Karpas-422 (cell line): ENCODE measurements at regions not wholly inside any gene's neighbourhood (a gene's known extent, or its start where the extent isn't known, plus 50 kb on each side); places are given as distances from the start of the nearest gene placed in this dataset.

Experiments
- DNase-seq: peaks from one replicate; pipeline ENCODE4 v3.0.0-alpha.2; 2015
- H2AFZ ChIP-seq: fragments of 200-600 bp; sonication (generic); 2 replicates; pipeline ENCODE4 v1.6.1; 2014; ENCODE audit warnings: antibody characterized with exemption, low read length, mixed read lengths
- H3K27ac ChIP-seq: fragments of 200-600 bp; sonication (generic); 2 replicates; pipeline ENCODE4 v1.5.1; 2014; ENCODE audit warnings: mild to moderate bottlenecking, low read length, moderate library complexity
- H3K27me3 ChIP-seq: fragments of 200-600 bp; sonication (generic); 2 replicates; pipeline ENCODE4 v1.6.1; 2014; ENCODE audit warnings: low read length, mixed read lengths
- H3K36me3 ChIP-seq: fragments of 200-600 bp; sonication (generic); 2 replicates; pipeline ENCODE4 v1.6.1; 2014; ENCODE audit warnings: low read length, mixed read lengths; ENCODE audit not compliant: insufficient read depth
- H3K4me1 ChIP-seq: fragments of 200-600 bp; sonication (generic); 2 replicates; pipeline ENCODE4 v1.6.1; 2014; ENCODE audit warnings: mild to moderate bottlenecking, low read length, mixed read lengths
- H3K4me2 ChIP-seq: fragments of 200-600 bp; sonication (generic); 2 replicates; pipeline ENCODE4 v1.6.1; 2014; ENCODE audit warnings: low read length, low read depth, mild to moderate bottlenecking; ENCODE audit not compliant: poor library complexity, severe bottlenecking
- H3K4me3 ChIP-seq: fragments of 200-600 bp; sonication (generic); 2 replicates; pipeline ENCODE4 v1.5.1; 2014; ENCODE audit warnings: mild to moderate bottlenecking, antibody characterized with exemption, low read length, mixed read lengths
- H3K79me2 ChIP-seq: fragments of 200-600 bp; sonication (generic); 2 replicates; pipeline ENCODE4 v1.6.1; 2014; ENCODE audit warnings: mild to moderate bottlenecking, low read length, mixed read lengths
- H3K9ac ChIP-seq: fragments of 200-600 bp; sonication (generic); 2 replicates; pipeline ENCODE4 v1.6.0; 2014; ENCODE audit warnings: low read length
- H3K9me2 ChIP-seq: fragments of 200-600 bp; sonication (generic), shearing (Covaris generic); replicated peaks from 2 replicates; pipeline ENCODE4 v1.6.0; 2014; ENCODE audit warnings: mild to moderate bottlenecking, low read length, moderate library complexity; ENCODE audit not compliant: insufficient read depth
- H3K9me3 ChIP-seq: fragments of 300-700, 200-600 bp; sonication (generic); 2 replicates; pipeline ENCODE4 v1.6.1; 2014; ENCODE audit warnings: low read length, mixed read lengths
- H4K20me1 ChIP-seq: fragments of 200-600 bp; sonication (generic); 2 replicates; pipeline ENCODE4 v1.6.1; 2014; ENCODE audit warnings: mild to moderate bottlenecking, antibody characterized with exemption, low read length, low read depth; ENCODE audit not compliant: insufficient read depth

GRCh38 chr6:9085054-9085708 is 649.8 kb upstream of the SLC35B3 start:
- H3K9me2 ChIP-seq, result no peaks in the 10 kb centered on the region
- no peaks in the 10 kb centered on the region for H4K20me1 ChIP-seq
- no peaks in the 10 kb centered on the region for H3K4me1 ChIP-seq
- H3K79me2 ChIP-seq, result no peaks in the 10 kb centered on the region
- H3K4me3 ChIP-seq, result no peak overlapping the region
- no peaks in the 10 kb centered on the region for H3K36me3 ChIP-seq
- H3K9me3 ChIP-seq, result no peaks in the 10 kb centered on the region
- H3K27me3 ChIP-seq, result no peaks in the 10 kb centered on the region
- no peak overlapping the region for H3K27ac ChIP-seq
- no peak overlapping the region for H3K9ac ChIP-seq
- no peak for DNase-seq
- no peak overlapping the region for H2AFZ ChIP-seq
- no peak overlapping the region for H3K4me2 ChIP-seq

- Histone ChIP-seq H3K4me3 (no peak overlapping the region), H3K27ac (no peak overlapping the region), H3K79me2 (no peaks in the 10 kb centered on the region), H4K20me1 (no peaks in the 10 kb centered on the region), H3K4me1 (no peaks in the 10 kb centered on the region), H3K9me3 (no peaks in the 10 kb centered on the region), H3K9me2 (no peaks in the 10 kb centered on the region), H3K4me2 (no peak overlapping the region), H3K27me3 (no peaks in the 10 kb centered on the region), H3K36me3 (no peaks in the 10 kb centered on the region), H3K9ac (no peak overlapping the region), H2AFZ (no peak overlapping the region)
- DNase-seq, result no peak
Measured at GRCh38 chr6:9083108-9083507, 647.8 kb upstream of the SLC35B3 start.

GRCh38 chr6:9066726-9067125 is 631.4 kb upstream of the SLC35B3 start:
- no peaks in the 10 kb centered on the region for H3K4me1 ChIP-seq
- H2AFZ ChIP-seq, result no peak overlapping the region
- H3K9me2 ChIP-seq, result no peaks in the 10 kb centered on the region
- H3K79me2 ChIP-seq, result no peaks in the 10 kb centered on the region
- no peaks in the 10 kb centered on the region for H4K20me1 ChIP-seq
- H3K4me2 ChIP-seq, result no peak overlapping the region
- no peak for DNase-seq
- H3K4me3 ChIP-seq, result no peak overlapping the region
- H3K36me3 ChIP-seq, result no peaks in the 10 kb centered on the region
- H3K9me3 ChIP-seq, result no peaks in the 10 kb centered on the region
- H3K27me3 ChIP-seq, result no peaks in the 10 kb centered on the region
- H3K27ac ChIP-seq, result no peak overlapping the region
- no peak overlapping the region for H3K9ac ChIP-seq

- Histone ChIP-seq H4K20me1 (no peaks in the 10 kb centered on the region), H3K27ac (no peak overlapping the region), H3K9ac (no peak overlapping the region), H3K9me2 (no peaks in the 10 kb centered on the region), H3K79me2 (no peaks in the 10 kb centered on the region), H3K4me3 (no peak overlapping the region), H2AFZ (no peak overlapping the region), H3K36me3 (no peaks in the 10 kb centered on the region), H3K27me3 (no peaks in the 10 kb centered on the region), H3K4me1 (no peaks in the 10 kb centered on the region), H3K4me2 (no peak overlapping the region), H3K9me3 (no peaks in the 10 kb centered on the region; the same call in 1 of the 2 replicates)
- DNase-seq, result no peak
Measured at GRCh38 chr6:9064156-9064555, 628.8 kb upstream of the SLC35B3 start.

GRCh38 chr6:9062596-9062995 is 627.3 kb upstream of the SLC35B3 start:
- no peaks in the 10 kb centered on the region for H4K20me1 ChIP-seq
- no peak for DNase-seq
- H3K27me3 ChIP-seq, result no peaks in the 10 kb centered on the region
- H2AFZ ChIP-seq, result no peak overlapping the region
- H3K4me3 ChIP-seq, result no peak overlapping the region
- no peaks in the 10 kb centered on the region for H3K4me1 ChIP-seq
- no peak overlapping the region for H3K4me2 ChIP-seq
- H3K9me2 ChIP-seq, result no peaks in the 10 kb centered on the region
- H3K79me2 ChIP-seq, result no peaks in the 10 kb centered on the region
- no peak overlapping the region for H3K9ac ChIP-seq
- H3K36me3 ChIP-seq, result no peaks in the 10 kb centered on the region
- no peak overlapping the region for H3K27ac ChIP-seq
- no peaks in the 10 kb centered on the region; the same call in 1 of the 2 replicates for H3K9me3 ChIP-seq

- H4K20me1 ChIP-seq, result no peaks in the 10 kb centered on the region
- no peaks in the 10 kb centered on the region for H3K4me1 ChIP-seq
- DNase-seq, result no peak
- no peak overlapping the region for H3K4me2 ChIP-seq
- no peak overlapping the region for H3K9ac ChIP-seq
- H3K9me2 ChIP-seq, result 0 out of 2 replicates have a peak, but pooled peaks cover 3% of the 10 kb centered on the region
- H3K27ac ChIP-seq, result no peak overlapping the region
- no peaks in the 10 kb centered on the region; the same call in 1 of the 2 replicates for H3K9me3 ChIP-seq
- no peak overlapping the region for H3K4me3 ChIP-seq
- H3K36me3 ChIP-seq, result no peaks in the 10 kb centered on the region
- H3K79me2 ChIP-seq, result no peaks in the 10 kb centered on the region
- H3K27me3 ChIP-seq, result no peaks in the 10 kb centered on the region
- no peak overlapping the region for H2AFZ ChIP-seq
Measured at GRCh38 chr6:9057937-9058336, 622.6 kb upstream of the SLC35B3 start.

- 0 out of 2 replicates have a peak, but pooled peaks cover 3% of the 10 kb centered on the region for H3K9me2 ChIP-seq
- H3K4me3 ChIP-seq, result no peak overlapping the region
- no peak overlapping the region for H3K9ac ChIP-seq
- H3K27ac ChIP-seq, result no peak overlapping the region
- no peak overlapping the region for H3K4me2 ChIP-seq
- H3K27me3 ChIP-seq, result no peaks in the 10 kb centered on the region
- no peak overlapping the region for H2AFZ ChIP-seq
- no peaks in the 10 kb centered on the region; the same call in 1 of the 2 replicates for H3K9me3 ChIP-seq
- no peaks in the 10 kb centered on the region for H4K20me1 ChIP-seq
- H3K79me2 ChIP-seq, result no peaks in the 10 kb centered on the region
- H3K4me1 ChIP-seq, result no peaks in the 10 kb centered on the region
- no peaks in the 10 kb centered on the region for H3K36me3 ChIP-seq
- no peak for DNase-seq
Measured at GRCh38 chr6:9056556-9056955, 621.2 kb upstream of the SLC35B3 start.

- Histone ChIP-seq H3K4me3 (no peak overlapping the region), H3K4me1 (no peaks in the 10 kb centered on the region), H2AFZ (no peak overlapping the region), H3K4me2 (no peak overlapping the region), H3K27ac (no peak overlapping the region), H3K79me2 (no peaks in the 10 kb centered on the region), H4K20me1 (no peaks in the 10 kb centered on the region), H3K36me3 (no peaks in the 10 kb centered on the region), H3K9me2 (no peaks in the 10 kb centered on the region; the same call in 1 of the 2 replicates), H3K9ac (no peak overlapping the region), H3K27me3 (no peaks in the 10 kb centered on the region), H3K9me3 (peaks cover 3% of the 10 kb centered on the region; the same call in 1 of the 2 replicates)
- DNase-seq, result no peak
Measured at GRCh38 chr6:9044426-9044825, 609.1 kb upstream of the SLC35B3 start.
